HEK293T (cell line): ENCODE measurements at regions not wholly inside any gene's neighbourhood (a gene's known extent, or its start where the extent isn't known, plus 50 kb on each side); places are given as distances from the start of the nearest gene placed in this dataset.

Source experiments
- FOXK2 ChIP-seq: fragments of 450-650 bp; IDR thresholded peaks from 2 replicates; pipeline ENCODE4 v1.6.1; 2016; ENCODE audit warnings: mild to moderate bottlenecking
- FOXM1 ChIP-seq: fragments of 450-650 bp; IDR thresholded peaks from 2 replicates; pipeline ENCODE4 v1.6.1; 2017; ENCODE audit warnings: mild to moderate bottlenecking, borderline replicate concordance
- HDGF ChIP-seq: fragments of 450-650 bp; IDR thresholded peaks from 2 replicates; pipeline ENCODE4 v1.6.1; 2017; ENCODE audit warnings: antibody characterized with exemption, borderline replicate concordance
- SP1 ChIP-seq: fragments of 450-650 bp; IDR thresholded peaks from 2 replicates; pipeline ENCODE4 v1.6.1; 2017
- TARDBP ChIP-seq: fragments of 450-650 bp; IDR thresholded peaks from 2 replicates; pipeline ENCODE4 v1.6.1; 2016

GRCh38 chr22:45077826-45078334 is 68.1 kb upstream of the PHF21B start:
- TF ChIP-seq FOXK2 (no peak), SP1 (no peak), HDGF (no peak), TARDBP (no peak), FOXM1 (no peak)
